NOMO-1 (cell line): ENCODE measurements at regions not wholly inside any gene's neighbourhood (a gene's known extent, or its start where the extent isn't known, plus 50 kb on each side); places are given as distances from the start of the nearest gene placed in this dataset.
"Not testable (repeated sequence)": the region's sequence is repeated elsewhere in the genome, so short reads cannot be mapped to it uniquely, and the experiment has no call there.

Source experiments
- DNase-seq, 2 experiments: peaks; one replicate each; lab custom pipeline; 2025; ENCODE audit not compliant: unreplicated experiment in 2 of 2; lab: John Stamatoyannopoulos, UW

DNA sequence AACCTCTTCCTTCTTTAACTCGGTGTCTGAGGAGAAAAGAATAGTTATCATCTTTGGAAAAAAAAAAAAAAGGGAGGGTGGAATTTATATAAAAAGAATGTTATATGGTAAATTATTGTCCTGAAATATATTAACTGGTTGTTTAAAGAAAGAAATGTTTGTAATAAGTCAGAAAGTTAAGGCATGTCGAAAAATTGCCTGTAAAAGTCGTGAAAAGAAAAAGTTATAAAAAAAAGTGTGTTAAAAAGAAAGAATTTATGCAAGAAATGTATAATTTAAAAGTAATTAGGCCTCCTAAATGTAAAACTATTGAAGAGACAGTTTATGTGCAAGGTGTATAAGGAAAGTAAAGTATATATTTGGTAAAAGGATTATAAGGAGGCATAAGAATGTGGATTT, 130.5 kb upstream of the SEMA6A start:
- not testable (repeated sequence) for DNase-seq

DNA sequence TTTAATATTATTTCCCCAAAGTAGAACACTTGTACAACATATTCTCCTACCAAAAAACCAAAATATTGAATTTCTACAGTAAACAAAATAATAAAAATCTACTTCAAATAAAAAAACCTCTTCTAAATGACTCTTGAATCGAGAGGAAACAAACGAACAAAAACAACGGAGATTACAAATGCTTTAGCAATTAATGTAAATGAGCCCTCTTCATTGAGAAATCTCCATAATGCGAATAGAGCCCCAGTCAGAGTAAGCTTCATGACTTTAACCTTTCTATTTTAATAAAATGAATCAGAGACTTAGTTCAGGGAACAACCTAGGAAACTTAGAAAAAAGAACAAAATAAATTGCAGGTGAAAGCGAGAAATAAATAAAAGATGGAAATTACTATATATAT, 129.3 kb upstream of the SEMA6A start:
- no peak for DNase-seq

DNA sequence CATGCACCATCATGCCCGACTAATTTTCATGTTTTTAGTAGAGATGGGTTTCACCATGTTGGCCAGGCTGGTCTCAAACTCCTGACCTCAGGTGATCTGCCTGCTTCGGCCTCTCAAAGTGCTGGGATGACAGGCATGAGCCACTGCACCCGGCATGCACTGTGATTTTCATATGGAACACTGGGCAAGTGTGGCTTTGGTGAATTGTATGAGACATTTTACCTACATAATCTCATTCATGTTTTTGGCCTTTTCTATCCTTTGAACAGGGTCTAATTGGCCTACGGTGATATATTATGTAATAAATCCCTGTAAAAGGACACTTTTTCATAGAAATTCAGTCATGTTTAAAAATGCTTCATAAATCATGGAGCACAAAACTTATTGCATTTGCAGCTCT, 128.7 kb upstream of the SEMA6A start:
- DNase-seq = no peak

DNA sequence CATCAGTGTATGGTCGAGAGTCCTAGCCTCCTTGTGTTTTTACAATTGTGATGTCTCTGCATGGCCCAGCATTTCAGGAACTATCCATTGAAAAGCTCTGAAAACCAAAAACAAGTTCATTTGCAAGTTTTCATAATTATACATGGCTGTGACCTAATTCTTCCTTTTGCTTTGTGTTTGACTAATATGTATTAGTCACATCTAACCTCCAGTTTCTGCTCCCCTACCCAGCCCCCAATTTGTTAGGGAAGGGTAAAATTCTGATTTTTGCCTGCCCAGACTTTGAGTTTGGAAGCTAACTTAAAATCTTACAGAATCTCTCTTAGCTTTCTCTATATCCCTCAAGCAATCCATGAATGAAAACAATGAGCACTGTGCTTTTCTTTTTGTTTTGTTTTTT, 128.2 kb upstream of the SEMA6A start:
- no peak for DNase-seq

DNA sequence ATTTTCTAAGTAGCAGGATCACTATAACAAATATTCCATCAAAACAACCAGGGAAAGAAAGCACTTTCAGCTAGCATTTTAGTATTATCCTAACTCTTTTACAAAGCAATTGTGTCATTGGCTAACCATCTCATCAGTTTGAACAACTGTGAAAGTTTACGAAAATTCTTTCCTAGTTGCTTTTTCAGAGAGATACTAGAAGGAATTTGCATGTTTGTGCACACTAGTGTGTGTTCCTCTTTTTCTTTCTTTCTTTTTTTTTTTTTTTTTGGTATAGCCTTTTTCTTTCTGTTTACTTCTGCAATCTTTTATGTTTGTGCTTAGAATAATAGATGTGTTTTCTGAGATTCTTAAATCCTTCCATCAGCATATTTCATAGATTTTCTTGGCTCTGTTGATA, 124.7 kb upstream of the SEMA6A start:
- no peak for DNase-seq

DNA sequence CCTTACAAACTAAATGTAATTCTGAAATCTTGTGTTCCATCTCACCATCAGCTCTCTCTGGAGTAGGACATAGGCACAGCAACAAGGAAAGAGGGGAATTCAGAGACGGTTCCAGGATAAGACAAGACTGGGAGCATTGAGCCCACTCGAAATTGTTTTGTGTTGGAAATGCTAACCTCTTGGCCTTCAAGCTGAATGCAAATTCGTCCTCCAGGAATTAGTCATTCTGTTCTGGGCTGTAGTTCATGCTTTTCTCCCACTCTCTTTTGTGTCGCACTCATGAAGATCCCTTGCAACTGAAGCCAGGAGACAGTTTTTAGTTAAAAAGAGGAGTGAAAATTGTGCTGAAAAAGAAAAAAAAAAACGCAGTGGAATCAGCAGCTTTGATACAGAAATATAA, 121.7 kb upstream of the SEMA6A start:
- no peak for DNase-seq

DNA sequence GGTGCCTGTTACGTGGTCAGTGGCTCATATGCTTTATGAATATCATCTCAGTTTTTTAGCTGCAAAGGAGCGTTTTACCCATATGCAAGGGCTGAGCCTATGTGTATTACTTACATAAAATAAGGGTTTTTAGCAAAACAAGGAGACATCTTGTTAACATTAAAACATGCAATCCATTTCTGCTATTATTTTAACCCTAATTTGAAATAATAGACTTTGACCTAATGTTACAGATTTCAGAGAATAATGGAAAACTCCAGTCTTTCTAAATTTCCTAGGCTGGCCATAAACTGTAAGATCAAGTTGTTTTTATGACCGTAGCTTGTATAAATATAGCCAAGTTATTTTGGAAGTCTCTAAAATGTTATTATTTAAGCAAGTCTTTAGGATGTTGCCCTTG, 121.1 kb upstream of the SEMA6A start:
- no peak for DNase-seq

DNA sequence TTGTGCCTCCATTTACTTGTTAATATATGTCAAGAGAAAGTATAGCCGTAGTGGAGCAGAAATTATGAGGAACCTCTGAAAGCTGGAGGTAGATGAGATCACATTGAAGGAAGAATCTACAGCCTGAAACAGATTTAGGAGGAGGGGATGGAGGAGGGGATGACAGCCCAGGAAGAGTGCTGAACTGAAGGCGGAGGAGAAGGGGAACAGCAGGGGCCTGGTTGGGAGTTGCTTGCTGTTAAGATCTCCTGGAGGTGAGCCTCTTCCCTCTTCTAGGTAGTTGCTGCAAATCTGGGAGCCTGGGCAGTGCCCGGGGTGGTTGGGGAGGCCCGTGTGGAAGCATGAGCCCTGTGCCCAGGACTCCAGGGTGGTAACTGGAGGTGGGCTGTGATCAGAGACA, 111.8 kb upstream of the SEMA6A start:
- no peak for DNase-seq

DNA sequence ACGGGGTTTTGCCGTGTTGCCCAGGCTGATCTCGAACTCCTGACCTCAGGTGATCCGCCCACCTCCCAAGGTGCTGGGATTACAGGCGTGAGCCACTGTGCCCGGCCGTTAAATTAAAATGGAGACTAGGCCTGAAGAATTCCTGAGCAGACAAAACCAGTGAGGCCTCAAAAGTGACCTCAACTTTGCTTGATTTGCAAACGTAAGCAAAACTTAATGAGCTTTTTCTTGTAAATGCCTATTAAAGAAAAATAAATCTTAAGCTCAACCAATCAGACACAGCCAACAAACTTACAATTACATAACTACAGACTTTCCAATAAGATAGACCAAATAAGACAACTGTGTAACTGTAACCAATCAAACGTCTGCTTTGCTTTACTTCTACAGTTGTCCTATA, 111.3 kb upstream of the SEMA6A start:
- no peak for DNase-seq

DNA sequence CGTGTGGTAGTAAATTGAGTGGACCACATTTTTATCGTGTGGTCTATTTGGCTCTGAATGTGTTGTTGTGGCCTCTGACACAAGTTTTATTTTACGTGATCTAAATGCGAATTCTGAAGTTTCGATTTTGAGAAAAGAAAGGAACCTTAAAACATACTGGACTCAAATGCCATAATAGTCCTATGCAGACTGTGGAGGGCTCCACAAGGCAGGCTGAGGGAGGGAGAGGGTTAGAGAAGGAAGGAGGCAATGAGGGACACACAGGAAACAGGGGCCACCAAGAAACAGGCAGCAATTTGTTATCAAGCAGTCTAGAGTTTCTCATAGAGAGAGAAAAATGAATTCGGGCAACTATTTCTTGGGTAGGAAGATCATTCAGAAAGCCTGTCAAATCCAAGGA, 110.4 kb upstream of the SEMA6A start:
- no peak for DNase-seq

DNA sequence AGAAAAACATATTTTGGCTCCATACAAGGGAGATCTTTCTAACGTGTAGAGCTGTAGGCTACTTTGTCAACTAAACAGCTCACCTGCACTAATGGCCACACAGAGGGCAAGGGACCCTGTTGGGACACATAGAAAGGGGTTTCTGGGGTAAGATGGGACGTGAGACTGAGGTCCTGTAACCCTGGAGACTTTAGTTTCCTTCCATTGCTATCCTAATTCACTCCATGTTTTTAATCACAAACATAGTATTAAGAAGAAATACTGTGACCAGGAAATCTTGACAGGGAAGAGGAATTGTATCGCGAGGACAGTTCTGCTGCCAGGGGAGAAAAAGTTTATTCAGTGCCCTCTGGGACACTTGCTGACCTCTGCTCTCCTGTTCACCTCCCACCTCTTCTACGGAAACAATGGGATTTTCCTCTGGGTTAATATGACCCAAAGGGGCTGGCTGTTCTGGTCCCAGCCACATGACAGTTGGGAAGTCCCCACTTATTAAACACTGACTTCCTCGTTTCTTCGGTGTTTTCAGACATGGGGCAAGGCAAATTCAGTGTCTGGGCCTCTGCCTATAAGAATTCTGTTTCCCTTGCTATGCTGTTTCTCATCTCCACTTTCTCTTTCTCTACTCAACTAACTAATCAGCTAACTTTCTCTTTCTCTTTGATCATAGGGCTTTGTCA, 106.9 kb upstream of the SEMA6A start:
- DNase-seq = no peak

DNA sequence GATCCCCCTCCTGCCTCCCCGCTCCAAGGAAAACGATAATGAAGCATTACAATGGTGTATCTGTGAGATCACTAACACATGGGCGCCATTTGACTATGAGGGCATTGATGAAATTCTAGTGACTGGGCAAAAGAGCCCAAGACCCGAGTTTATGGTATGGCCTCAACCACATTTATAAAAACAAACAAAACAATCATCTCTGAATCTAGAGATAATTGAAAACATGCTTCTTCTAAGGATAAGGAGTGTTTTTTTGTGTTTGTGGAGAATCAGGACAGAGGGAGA, 100.9 kb upstream of the SEMA6A start:
- DNase-seq = no peak

DNA sequence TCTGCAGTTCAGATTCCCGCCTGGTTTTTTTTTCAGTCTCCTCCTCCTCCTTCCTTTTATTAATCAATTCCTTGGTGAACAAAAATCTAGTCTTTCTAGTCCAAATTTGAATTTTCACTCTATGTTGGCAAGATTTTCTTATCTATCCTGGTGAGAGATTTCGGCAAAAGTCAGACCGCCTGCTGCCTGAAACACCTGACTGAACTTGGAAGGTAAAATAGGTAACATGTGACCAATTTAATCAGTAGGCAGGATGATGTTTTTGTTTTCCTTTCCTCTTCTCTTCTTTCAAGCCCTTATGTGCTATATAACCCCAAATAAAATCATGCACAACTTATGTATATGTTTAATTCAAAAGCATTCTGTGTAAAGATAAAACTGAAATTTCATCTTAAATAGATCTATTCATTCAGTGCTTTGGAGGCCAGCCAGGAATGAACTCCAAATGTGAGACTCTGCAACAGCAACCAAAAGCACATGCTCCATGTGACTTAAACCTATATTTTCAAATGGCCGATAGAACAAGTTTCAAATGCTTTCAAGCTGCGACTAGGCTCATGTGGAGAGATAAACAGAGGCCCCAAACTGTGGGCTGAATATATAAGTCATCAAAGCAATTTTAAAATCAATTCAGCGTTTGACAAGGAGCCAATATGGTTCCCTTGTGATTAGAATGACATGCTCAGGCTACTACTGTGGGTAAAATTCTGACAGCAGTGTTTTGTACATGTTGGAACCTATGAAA, 100.4 kb upstream of the SEMA6A start:
- DNase-seq = no peak

DNA sequence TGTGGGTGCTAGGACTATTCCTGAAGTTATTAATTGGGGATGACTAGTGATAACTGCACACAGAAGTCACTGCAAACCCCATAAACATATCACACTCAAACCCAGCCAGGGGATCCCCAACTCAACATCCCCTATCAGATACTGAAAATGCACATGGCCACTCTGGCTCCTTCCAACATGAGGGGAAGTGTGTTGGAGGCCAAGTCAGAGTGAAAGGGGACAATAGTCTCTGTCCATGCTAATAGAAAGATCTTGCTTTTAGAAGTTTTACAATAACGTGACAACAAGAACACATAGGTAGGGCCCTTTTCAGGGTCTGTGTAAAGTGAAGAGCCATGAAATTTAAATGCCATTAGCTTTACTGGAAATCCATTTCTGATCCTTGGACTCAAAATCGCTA, 98.8 kb upstream of the SEMA6A start:
- no peak for DNase-seq

DNA sequence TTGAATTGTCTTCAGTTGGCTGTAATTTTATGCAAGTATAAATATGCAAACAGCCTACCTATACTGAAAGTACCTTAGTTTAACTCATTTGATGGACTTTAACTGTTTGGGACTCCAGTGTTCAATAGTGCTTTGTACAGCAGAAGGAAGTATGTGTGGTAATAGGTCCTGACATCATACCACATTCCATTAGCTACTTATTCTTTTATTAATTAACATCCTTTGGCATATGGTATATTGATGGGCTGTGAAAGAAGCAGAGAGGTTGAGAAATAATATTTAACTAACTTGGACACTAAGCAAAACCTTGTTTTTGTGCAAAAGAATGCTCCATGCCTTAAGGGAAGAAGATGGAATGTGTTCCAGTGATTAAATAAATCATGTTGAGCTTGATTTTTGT, 97.6 kb upstream of the SEMA6A start:
- DNase-seq = no peak

DNA sequence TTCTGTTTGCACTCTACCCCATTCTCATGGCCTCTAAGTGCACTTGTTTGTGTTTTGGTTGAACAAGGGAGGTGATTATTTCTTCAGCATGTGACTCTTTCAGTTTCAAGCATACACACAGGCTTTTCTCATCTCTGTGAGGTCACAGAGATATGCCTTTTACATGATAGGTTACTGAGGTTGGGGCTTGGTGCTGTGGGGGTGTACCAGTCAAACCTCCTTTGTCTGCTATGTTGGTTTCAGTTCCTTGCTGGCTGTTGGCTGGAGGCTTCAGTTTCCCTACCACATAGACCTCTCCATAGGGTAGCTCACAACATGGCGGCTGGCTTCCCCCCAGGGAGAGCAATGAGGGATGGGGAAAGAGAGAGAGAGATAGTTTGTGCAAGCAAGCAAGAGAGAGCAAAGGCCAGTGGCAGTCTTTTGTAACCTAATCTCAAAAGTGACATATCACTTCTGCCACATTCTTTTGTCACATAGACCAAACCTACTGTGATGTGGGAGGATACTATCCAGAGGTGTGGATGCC, 96.7 kb upstream of the SEMA6A start:
- DNase-seq = no peak

DNA sequence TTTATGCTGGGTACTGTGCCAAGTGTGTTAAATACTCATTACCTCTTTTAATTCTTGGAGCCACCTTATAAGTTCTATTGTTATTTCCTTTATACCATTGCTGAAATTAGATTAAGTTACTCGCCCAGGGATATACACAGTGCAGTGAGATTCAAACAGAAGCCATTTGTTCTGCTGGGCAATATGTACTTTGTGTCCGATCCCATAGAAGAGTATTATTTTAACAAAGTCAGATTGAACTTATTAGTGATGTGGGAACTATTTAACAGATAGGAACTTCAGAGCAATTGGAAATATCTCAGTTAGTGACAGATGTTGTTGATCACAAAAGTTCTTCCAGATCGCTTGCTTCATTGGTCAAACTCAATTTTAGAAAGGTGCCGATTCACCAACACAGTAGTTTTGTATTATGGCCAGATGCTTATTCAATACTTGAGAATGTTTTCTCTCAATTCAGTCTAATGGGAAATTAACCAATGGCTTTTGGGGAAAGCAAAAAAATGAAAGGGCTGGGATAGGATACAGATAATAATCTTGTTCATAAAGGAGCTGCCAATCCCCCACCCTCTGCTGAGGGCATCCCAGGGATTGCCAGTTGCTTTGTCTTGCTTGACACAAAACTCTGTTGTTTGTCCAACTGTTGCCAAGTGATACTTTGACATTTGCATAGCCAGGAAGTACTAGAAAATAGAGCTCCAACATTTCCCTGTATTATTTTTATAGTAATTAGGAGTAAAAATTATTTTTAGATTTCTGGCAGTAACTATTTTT, 94.8 kb upstream of the SEMA6A start:
- no peak for DNase-seq

DNA sequence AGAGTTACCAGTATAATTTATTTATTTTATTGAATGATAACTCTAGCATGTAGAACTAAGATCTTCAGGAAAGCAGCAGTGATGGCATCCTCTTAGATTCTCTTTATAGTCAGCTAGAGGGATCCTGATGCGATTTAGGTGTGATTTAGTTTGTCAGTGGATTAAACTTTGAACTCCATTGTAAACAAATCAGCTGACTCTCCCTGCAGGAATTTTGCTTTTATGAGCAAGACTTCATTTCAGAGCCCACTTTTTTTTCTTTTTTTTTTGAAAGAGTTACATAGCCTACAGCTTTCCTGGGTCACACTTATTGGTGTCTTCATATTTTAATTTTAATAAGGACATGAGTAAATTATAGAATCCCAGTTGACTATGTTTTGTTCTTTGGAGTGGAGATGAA, 93.8 kb upstream of the SEMA6A start:
- no peak for DNase-seq

DNA sequence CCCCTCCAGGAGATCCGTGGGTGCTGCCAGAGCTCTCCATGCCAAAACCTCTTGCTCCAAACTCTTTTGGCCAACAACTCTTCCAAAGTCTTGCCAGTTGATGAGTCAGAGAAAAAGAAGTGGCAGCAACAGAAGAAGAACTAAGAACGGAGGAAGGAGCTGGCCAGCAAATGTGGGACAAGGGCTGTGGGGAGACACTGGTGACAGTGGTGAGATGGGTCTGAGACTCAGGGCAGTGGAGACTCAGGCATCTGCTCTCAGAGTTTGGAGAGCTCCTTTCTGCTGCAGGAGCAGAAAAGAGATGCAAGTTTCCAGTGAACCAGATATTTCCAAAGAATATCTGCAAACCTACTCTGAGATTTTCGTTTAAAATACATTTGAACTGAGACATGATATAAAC, 92.3 kb upstream of the SEMA6A start:
- no peak for DNase-seq

DNA sequence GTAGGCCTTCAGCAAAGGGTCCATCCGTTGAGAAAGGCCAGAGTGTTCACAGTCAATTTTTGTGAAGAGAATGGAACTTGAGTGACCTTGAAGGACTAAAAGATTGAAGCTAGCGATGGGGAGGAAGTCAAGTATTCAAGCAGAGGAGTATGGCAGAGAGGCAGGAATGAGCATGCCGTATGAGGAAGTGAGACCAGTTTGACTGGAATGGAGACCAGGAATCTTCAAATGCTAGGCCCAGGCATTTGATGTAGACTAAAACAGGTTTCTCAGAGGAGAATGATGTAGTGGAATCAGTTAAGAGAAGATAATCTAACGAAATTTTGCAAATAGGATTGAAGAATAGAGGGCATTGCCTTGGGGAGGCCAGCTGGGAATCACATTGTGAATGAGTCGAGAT, 90.4 kb upstream of the SEMA6A start:
- no peak for DNase-seq

DNA sequence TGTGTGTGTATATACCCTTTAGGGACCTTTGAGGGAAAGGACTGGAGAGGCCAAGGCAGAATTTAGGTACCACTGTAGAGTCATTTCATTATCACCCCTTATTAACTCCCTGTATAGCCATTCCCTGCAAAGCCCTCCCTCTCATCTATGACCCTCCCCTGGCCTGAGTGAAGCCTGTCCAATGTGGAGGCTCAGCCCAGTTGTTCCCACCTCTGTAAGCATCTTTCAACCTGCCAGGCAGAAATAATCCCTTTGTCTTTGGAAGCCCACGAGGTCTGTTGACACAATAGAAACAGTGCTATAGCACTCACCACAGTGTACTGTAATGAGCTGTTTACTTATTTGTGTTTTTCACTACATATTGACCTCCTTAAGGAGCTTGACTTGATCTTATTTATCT, 88.5 kb upstream of the SEMA6A start:
- no peak for DNase-seq

DNA sequence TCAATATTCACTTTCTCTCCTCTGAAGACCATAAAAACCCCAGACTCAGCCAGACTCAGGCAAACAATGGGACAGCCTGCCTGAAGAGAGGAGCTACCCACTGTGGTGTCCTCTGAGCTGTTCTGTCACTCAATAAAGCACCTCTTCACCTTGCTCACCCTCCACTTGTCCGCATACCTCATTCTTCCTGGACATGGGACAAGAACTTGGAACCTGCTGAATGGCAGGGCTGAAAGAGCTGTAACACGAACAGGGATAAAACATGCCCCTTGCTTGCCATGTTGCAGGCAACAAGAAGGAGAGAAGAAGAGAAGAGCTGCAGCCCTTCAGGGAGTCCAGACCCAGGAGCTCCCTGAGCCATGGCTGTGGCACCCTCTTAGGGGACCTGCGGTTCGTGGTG, 86.8 kb upstream of the SEMA6A start:
- no peak for DNase-seq
